Fibroblast of peridontal ligament (primary cell): ENCODE measurements at regions not wholly inside any gene's neighbourhood (a gene's known extent, or its start where the extent isn't known, plus 50 kb on each side); places are given as distances from the start of the nearest gene placed in this dataset.

Source experiments
- DNase-seq: peaks from one replicate; pipeline ENCODE4 v3.0.0-alpha.2; 2010; ENCODE audit errors: extremely low read depth

- no peak for DNase-seq
These were observed 94.5 kb downstream of the RDH14 start for GRCh38 chr2:18465979-18466378.

- no peak for DNase-seq
These were observed 95.5 kb downstream of the RDH14 start for GRCh38 chr2:18464913-18465312.

GRCh38 chr2:18456026-18456425, 104.4 kb downstream of the RDH14 start:
- DNase-seq, result peak; percentile 41

GRCh38 chr2:18455236-18455862, 105.1 kb downstream of the RDH14 start:
- DNase-seq, result peak; percentile 80

- DNase-seq, result no peak
These were observed 105.7 kb downstream of the RDH14 start for GRCh38 chr2:18454692-18455235.

- DNase-seq, result no peak
These were observed 113.7 kb downstream of the RDH14 start for GRCh38 chr2:18446715-18447114.

GRCh38 chr2:18445433-18446320, 114.8 kb downstream of the RDH14 start:
- DNase-seq, result no peak

GRCh38 chr2:18444806-18445205, 115.6 kb downstream of the RDH14 start:
- DNase-seq, result no peak

GRCh38 chr2:18441583-18441982, 118.9 kb downstream of the RDH14 start:
- no peak for DNase-seq

- no peak for DNase-seq
These were observed 119.7 kb downstream of the RDH14 start for GRCh38 chr2:18440777-18441176.

- DNase-seq, result peak; percentile 54
These were observed 120.3 kb downstream of the RDH14 start for GRCh38 chr2:18440141-18440661.

GRCh38 chr2:18439716-18440115, 120.7 kb downstream of the RDH14 start:
- no peak for DNase-seq

GRCh38 chr2:18437909-18438308, 122.5 kb downstream of the RDH14 start:
- no peak for DNase-seq

- peak; percentile 20 for DNase-seq
These were observed 123.9 kb downstream of the RDH14 start for GRCh38 chr2:18436503-18437005.

GRCh38 chr2:18435426-18436037, 124.9 kb downstream of the RDH14 start:
- DNase-seq, result peak; percentile 90

- DNase-seq, result no peak
These were observed 126.6 kb downstream of the RDH14 start for GRCh38 chr2:18433872-18434271.

GRCh38 chr2:18432999-18433398, 127.5 kb downstream of the RDH14 start:
- DNase-seq, result peak; percentile 44

- no peak for DNase-seq
These were observed 129.3 kb downstream of the RDH14 start for GRCh38 chr2:18430996-18431748.

- DNase-seq, result no peak
These were observed 131.9 kb downstream of the RDH14 start for GRCh38 chr2:18428516-18428915.

GRCh38 chr2:18427762-18428161, 132.7 kb downstream of the RDH14 start:
- DNase-seq, result no peak

- DNase-seq, result no peak
These were observed 134.3 kb downstream of the RDH14 start for GRCh38 chr2:18426174-18426573.
